ENCODE measurements at regions not wholly inside any gene's neighbourhood (a gene's known extent, or its start where the extent isn't known, plus 50 kb on each side); places are given as distances from the start of the nearest gene placed in this dataset.

DNA sequence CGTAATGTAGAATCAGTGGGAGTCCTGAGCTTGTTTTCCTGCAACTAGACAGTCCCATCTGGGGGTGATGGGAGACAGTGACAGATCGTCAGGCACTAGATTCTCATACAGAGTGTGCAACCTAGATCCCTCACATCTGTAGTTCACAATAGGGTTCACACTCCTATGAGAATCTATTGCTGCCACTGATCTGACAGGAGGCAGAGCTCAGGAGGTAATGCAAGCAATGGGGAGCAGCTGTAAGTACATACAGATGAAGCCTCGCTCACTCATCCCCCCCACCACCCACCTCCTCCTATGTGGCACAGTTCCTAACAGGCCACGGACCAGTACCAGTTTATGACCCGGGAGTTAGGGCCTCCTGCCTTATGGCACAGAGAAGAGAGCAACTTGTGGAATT lies 116.2 kb upstream of the PIK3R1 start:
- TF ChIP-seq, protein P1, sequence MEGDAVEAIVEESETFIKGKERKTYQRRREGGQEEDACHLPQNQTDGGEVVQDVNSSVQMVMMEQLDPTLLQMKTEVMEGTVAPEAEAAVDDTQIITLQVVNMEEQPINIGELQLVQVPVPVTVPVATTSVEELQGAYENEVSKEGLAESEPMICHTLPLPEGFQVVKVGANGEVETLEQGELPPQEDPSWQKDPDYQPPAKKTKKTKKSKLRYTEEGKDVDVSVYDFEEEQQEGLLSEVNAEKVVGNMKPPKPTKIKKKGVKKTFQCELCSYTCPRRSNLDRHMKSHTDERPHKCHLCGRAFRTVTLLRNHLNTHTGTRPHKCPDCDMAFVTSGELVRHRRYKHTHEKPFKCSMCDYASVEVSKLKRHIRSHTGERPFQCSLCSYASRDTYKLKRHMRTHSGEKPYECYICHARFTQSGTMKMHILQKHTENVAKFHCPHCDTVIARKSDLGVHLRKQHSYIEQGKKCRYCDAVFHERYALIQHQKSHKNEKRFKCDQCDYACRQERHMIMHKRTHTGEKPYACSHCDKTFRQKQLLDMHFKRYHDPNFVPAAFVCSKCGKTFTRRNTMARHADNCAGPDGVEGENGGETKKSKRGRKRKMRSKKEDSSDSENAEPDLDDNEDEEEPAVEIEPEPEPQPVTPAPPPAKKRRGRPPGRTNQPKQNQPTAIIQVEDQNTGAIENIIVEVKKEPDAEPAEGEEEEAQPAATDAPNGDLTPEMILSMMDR (IDR thresholded peaks at IDR 0.05; ENCODE audit: low read depth, low read length, poor library complexity, severe bottlenecking): no peak
- TF ChIP-seq EZH2phosphoT487 (IDR thresholded peaks at IDR 0.05; ENCODE audit: borderline replicate concordance, low read length): no peak

Measured in DOHH2 (cell line).